Right lobe of liver (tissue), 4 donors: ENCODE measurements at regions not wholly inside any gene's neighbourhood (a gene's known extent, or its start where the extent isn't known, plus 50 kb on each side); places are given as distances from the start of the nearest gene placed in this dataset.

Source experiments
- CTCF ChIP-seq, 4 donors: fragments of 200-600 bp in 3 of 4; fragments of 450-650 bp in 1 of 4; IDR thresholded peaks; one replicate each; pipeline versions ENCODE4 v1.5.1 to v1.8.0; 2016 to 2022; ENCODE audit warnings: antibody characterized with exemption in 4 of 4, mild to moderate bottlenecking in 2 of 4
- POLR2A ChIP-seq: fragments of 450-650 bp; IDR thresholded peaks from one replicate; pipeline ENCODE4 v1.6.1; 2017; ENCODE audit warnings: antibody characterized with exemption, mild to moderate bottlenecking
- donor health status: DM: no; HTN: no; CAD: no.
- donor health status: DM: no; HTN: no; CAD: no.
- donor health status: DM: no; HTN: yes; CAD: no.

DNA sequence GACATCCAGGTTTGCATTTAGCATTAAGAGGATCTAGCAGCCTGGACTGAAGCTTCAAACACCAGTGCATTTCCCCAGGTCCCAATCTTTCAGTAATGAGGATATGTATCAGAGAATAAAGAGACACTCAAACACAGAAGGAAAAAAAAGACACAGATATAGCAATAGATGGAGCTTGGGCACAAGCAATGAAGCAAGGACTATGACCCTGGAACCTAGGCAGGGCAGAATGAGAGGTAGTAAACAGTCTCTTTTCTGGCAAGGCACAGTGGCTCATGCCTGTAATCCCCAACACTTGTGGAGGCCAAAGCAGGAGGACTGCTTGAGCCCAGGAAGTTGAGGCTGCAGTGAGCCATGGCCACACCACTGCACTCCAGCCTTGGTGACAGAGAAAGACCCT, 80.7 kb upstream of the HNRNPA3 start:
- TF ChIP-seq POLR2A (no peak), CTCF (IDR thresholded peaks at IDR 0.05) (no peak)
